Small intestine (tissue), 7 donors: ENCODE measurements at regions not wholly inside any gene's neighbourhood (a gene's known extent, or its start where the extent isn't known, plus 50 kb on each side); places are given as distances from the start of the nearest gene placed in this dataset.
"Not testable (repeated sequence)": the region's sequence is repeated elsewhere in the genome, so short reads cannot be mapped to it uniquely, and the experiment has no call there.

Source experiments
- DNase-seq, 2 donors: peaks; one replicate each; pipeline versions ENCODE4 v3.0.0 to v3.0.0-alpha.2; 2013
- FAIRE-seq: peaks from 2 replicates; lab custom pipeline; 2012; peaks lifted over from hg19 to GRCh38; lab: Jason Lieb, UNC
- H3K27ac ChIP-seq, 3 donors: one replicate each; pipeline ENCODE4 v1.5.1; 2013; ENCODE audit warnings: low read length in 2 of 3, mild to moderate bottlenecking in 2 of 3, control low read depth in 1 of 3, inconsistent platforms in 1 of 3, low read depth in 1 of 3, moderate library complexity in 1 of 3
- H3K27me3 ChIP-seq, 3 donors: one replicate each; pipeline ENCODE4 v1.6.1; 2013; ENCODE audit warnings: low read length in 3 of 3, inconsistent platforms in 1 of 3; ENCODE audit not compliant: control insufficient read depth in 3 of 3, insufficient read depth in 3 of 3
- H3K36me3 ChIP-seq, 3 donors: one replicate each; pipeline ENCODE4 v1.6.1; 2013; ENCODE audit warnings: low read length in 3 of 3, inconsistent platforms in 1 of 3, low read depth in 1 of 3, mild to moderate bottlenecking in 1 of 3, moderate library complexity in 1 of 3; ENCODE audit not compliant: control insufficient read depth in 3 of 3, insufficient read depth in 2 of 3
- H3K4me1 ChIP-seq, 3 donors: one replicate each; pipeline ENCODE4 v1.6.1; 2013; ENCODE audit warnings: low read length in 2 of 3, inconsistent platforms in 1 of 3, low read depth in 1 of 3, mild to moderate bottlenecking in 1 of 3, moderate library complexity in 1 of 3; ENCODE audit not compliant: control insufficient read depth in 3 of 3, insufficient read depth in 2 of 3
- H3K4me3 ChIP-seq, 3 donors: one replicate each; pipeline ENCODE4 v1.5.1; 2013; ENCODE audit warnings: low read length in 3 of 3, control low read depth in 1 of 3, inconsistent platforms in 1 of 3, low read depth in 1 of 3, mild to moderate bottlenecking in 1 of 3, moderate library complexity in 1 of 3
- H3K9me3 ChIP-seq, 2 donors: one replicate each; pipeline ENCODE4 v1.6.1; 2013; ENCODE audit warnings: low read depth in 1 of 2, low read length in 1 of 2; ENCODE audit not compliant: control insufficient read depth in 2 of 2, insufficient read depth in 1 of 2
- WGBS, 3 donors: extraction: QIAGEN DNeasy Blood & Tissue Kit; methylation state at CpG; one replicate each; pipeline ENCODE4 v1.1.7; 2013; 5-methylcytosine and 5-hydroxymethylcytosine counted together
- donor health status: healthy with polysubstance abuse.
- donor health status: control.
- donor health status: control.
- donor health status: Bipolar disorder and iron deficiency.
- donor health status: healthy.

DNA sequence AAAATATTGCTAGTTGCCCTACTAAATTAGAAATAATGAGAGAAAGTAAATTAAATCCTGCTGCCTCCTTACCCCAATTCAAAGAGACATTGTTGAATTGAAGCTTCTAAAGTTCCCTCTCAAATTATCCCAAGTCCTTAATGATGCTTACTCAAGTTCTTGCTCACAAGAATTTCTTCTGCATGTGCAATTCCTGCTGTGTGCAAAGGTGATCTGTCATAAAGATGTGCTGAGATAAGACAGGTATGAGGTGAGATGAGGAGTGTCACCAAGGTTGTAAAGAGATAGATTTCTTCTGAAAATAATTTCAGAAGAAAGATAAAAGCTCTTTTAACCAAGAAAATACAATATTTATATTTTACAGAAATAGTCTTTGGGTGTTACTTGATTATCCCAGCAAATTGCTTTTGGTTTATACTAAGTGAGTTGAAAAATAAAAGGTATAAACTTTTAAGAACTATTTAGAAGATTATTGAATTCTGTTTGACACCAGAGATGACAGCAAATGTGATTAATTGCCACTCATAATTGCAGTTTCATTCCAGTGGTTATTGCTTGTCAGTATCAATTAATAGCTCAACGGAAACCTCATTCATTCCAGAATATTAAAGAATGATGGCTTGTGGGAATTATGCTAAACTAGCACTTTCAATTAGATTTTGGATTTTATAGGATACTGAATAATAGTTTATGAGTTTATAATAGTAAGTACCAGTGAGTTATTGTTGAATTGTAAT, 674.3 kb downstream of the STK39 start:
- 34 to 84% (median 46%) methylated on average over 1 of the region's 1 CpG for WGBS, 3 donors
- no peak for FAIRE-seq
- DNase-seq: peak; percentile 29 to 54
- H3K4me1 ChIP-seq: no peaks in the 10 kb centered on the region
- no peaks in the 10 kb centered on the region for H3K36me3 ChIP-seq
- H3K9me3 ChIP-seq: no peaks in the 10 kb centered on the region
- H3K27ac ChIP-seq: no peak overlapping the region
- H3K4me3 ChIP-seq: no peak overlapping the region
- no peaks in the 10 kb centered on the region for H3K27me3 ChIP-seq

DNA sequence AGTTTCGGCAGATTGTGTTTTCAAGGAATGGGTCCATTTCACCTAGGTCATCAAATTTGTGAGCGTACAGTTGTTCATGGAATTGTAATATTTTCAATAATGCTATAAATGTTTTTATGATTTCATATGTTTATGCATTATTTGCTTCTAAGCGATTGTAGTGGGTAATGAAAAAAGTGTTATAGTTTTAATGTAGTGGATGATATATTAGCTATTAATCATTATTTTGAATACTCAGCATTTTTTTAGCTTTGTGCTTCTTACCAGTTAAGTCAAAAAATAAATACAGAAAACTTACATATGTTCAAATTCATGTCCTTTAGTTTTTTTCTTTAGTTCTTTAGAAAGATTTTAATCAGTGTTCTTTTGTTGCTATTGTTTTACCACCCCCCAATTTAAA, 677.0 kb downstream of the STK39 start:
- DNase-seq (no peak), FAIRE-seq (no peak)
- Histone ChIP-seq H3K9me3 (no peaks in the 10 kb centered on the region), H3K4me1 (no peaks in the 10 kb centered on the region), H3K27ac (no peak overlapping the region), H3K4me3 (no peak overlapping the region), H3K27me3 (no peaks in the 10 kb centered on the region), H3K36me3 (no peaks in the 10 kb centered on the region)
- 88 to 94% (median 90%) methylated on average over 3 of the region's 3 CpGs for WGBS, 3 donors

DNA sequence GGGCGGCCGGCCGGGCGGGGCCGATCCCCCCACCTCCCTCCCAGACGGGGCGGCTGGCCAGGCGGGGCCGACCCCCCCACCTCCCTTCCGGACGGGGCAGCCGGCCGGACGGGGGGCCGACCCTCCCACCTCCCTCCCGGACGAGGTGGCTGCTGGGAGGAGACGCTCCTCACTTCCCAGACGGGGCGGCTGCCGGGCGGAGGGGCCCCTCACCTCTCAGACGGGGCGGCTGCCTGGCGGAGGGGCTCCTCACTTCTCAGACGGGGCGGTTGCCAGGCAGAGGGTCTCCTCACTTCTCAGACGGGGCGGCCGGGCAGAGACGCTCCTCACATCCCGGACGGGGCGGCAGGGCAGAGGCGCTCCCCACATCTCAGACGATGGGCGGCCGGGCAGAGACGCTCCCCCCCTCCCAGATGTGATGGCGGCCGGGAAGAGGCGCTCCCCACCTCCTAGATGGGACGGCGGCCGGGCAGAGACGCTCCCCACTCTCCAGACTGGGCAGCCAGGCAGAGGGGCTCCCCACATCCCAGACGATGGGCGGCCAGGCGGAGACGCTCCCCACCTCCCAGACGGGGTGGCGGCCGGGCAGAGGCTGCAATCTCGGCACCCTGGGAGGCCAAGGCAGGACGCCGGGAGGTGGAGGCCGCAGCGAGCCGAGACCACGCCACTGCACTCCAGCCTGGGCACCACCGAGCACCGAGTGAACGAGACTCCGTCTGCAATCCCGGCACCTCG, 675.8 kb downstream of the XIRP2 start:
- not testable (repeated sequence) for H3K4me3 ChIP-seq, H3K36me3 ChIP-seq, H3K9me3 ChIP-seq, H3K27ac ChIP-seq, FAIRE-seq, H3K4me1 ChIP-seq, DNase-seq, H3K27me3 ChIP-seq
- WGBS, 3 donors: 90 to 94% (median 94%) methylated on average over 27 to 57 of the region's 66 CpGs

DNA sequence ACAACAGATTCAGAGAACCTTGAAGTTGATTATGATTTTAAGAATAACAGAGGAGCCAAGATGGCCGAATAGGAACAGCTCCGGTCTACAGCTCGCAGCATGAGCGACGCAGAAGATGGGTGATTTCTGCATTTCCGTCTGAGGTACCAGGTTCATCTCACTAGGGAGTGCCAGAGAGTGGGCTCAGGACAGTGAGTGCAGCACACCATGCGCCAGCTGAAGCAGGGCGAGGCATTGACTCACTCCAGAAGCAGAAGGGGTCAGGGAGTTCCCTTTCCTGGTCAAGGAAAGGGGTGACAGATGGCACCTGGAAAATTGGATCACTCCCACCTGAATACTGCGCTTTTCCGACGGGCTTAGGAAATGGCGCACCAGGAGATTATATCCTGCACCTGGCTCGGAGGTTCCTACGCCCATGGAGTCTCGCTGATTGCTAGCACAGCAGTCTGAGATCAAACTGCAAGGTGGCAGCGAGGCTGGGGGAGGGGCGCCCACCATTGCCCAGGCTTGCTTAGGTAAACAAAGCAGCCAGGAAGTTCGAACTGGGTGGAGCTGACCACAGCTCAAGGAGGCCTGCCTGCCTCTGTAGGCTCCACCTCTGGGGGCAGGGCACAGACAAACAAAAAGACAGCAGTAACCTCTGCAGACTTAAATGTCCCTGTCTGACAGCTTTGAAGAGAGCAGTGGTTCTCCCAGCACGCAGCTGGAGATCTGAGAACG, 670.2 kb downstream of the XIRP2 start:
- H3K27me3 ChIP-seq, H3K9me3 ChIP-seq, H3K4me1 ChIP-seq, FAIRE-seq, DNase-seq, H3K36me3 ChIP-seq, H3K4me3 ChIP-seq, H3K27ac ChIP-seq: not testable (repeated sequence)
- WGBS, 3 donors: 88 to 92% (median 89%) methylated on average over 17 to 20 of the region's 20 CpGs

DNA sequence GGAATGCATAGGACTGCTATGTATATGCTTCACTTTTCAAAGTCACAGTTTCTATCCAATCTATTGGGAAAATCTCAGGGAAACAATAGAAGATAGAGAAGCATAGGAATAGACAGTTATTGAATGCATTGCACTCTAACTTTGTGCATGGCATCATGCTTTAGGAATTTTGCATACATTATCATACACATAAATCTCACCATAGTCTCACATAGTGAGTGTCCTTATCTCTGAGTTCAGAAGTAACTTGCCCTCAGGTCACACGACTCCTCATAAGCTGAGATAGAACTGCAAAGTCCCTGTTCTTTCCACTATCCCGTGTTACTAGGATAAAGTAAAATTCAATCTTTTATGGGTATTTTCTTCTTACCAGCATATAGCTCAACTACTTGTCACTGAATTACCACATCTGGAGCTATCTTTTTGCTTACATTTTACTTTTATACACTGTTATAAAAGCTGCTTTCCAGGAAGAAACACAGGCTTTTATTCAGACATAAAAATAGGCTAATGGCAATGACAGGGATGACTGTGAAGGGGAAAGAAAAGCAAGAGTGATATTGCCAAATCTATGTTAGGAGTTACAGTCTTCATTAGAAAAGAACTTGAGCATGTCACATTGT, 666.9 kb downstream of the XIRP2 start:
- Histone ChIP-seq H3K36me3 (no peaks in the 10 kb centered on the region), H3K4me1 (no peaks in the 10 kb centered on the region), H3K27me3 (no peaks in the 10 kb centered on the region), H3K27ac (no peak overlapping the region), H3K4me3 (no peak overlapping the region), H3K9me3 (peaks cover 0 to 7% of the 10 kb centered on the region in 2 donors)
- no peak for FAIRE-seq
- WGBS, 3 donors: 81 to 89% (median 88%) methylated on average over 2 of the region's 2 CpGs
- DNase-seq: no peak

DNA sequence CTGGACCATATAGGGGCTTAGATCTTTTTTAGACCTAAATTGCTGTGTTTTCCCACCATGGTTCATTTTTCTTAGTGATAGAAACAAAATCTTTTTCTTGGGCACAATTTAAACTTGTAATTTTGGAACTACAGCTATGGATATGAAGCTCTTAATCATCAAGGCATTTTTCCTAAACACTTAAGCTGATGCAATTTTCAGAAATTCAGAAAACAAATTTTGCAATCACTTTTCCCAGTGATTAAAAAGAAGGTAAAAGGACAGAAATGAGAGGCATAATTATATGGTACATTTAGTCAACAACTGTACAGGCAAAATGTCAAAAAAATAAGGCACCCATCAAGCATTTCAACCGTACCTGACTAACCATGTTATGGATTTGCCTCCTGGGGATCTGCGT, 665.4 kb downstream of the XIRP2 start:
- no peaks in the 10 kb centered on the region for H3K36me3 ChIP-seq
- no peak overlapping the region for H3K27ac ChIP-seq
- FAIRE-seq: no peak
- peaks cover 0 to 7% of the 10 kb centered on the region in 2 donors for H3K9me3 ChIP-seq
- H3K4me1 ChIP-seq: no peaks in the 10 kb centered on the region
- no peak for DNase-seq
- H3K27me3 ChIP-seq: no peaks in the 10 kb centered on the region
- 88 to 93% (median 91%) methylated on average over 2 of the region's 2 CpGs for WGBS, 3 donors
- no peak overlapping the region for H3K4me3 ChIP-seq

DNA sequence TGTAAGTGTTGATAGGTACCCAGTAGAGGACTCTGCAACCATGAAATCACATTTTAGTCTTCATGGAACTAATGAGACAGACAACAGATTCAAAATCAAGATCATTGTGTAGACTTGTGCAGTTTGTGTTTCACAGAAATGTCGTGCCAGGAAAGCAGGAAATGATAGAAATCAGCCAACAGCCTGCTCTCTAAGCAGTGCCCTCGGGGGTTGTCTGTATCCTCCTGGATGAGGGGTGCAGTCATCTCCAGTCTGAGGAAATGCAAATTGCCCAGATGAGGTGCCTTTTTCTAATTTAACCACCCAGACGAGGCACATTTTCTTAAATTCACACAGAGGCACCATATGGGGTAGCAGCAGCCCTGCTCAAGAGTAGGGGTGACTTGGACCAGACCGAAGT, 663.1 kb downstream of the XIRP2 start:
- no peaks in the 10 kb centered on the region for H3K4me1 ChIP-seq
- H3K36me3 ChIP-seq: no peaks in the 10 kb centered on the region
- no peak overlapping the region for H3K27ac ChIP-seq
- peaks cover 0 to 3% of the 10 kb centered on the region in 2 donors for H3K9me3 ChIP-seq
- FAIRE-seq (no peak), DNase-seq (no peak)
- no peaks in the 10 kb centered on the region for H3K27me3 ChIP-seq
- WGBS, 3 donors: 50 to 68% (median 62%) methylated on average over 4 of the region's 4 CpGs
- H3K4me3 ChIP-seq: no peak overlapping the region

DNA sequence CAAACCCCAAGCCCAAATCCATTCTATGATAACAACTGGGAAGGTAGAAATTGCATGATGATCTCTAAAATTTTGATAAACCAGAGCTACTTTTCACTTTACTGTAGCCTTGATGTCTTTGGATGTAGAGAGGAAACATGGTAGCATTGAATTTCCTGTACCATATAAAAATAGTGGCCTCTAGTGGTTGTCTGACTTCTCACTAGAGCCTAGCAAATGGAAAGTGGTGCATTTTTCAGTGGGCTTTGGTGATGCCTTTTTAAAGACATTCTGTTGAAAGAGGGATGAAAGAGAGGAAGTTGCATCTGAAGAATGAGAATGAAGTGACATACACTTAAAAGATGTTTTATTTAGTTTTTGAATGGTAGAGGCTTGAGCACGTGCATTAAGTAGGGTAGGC, 662.2 kb downstream of the XIRP2 start:
- DNase-seq: no peak
- FAIRE-seq: no peak
- H3K36me3 ChIP-seq: no peaks in the 10 kb centered on the region
- H3K9me3 ChIP-seq: peaks cover 0 to 3% of the 10 kb centered on the region in 2 donors
- no peak overlapping the region for H3K4me3 ChIP-seq
- WGBS, 3 donors: 61 to 74% (median 73%) methylated on average over 1 of the region's 1 CpG
- H3K4me1 ChIP-seq: no peaks in the 10 kb centered on the region
- no peak overlapping the region for H3K27ac ChIP-seq
- no peaks in the 10 kb centered on the region for H3K27me3 ChIP-seq
